ENCODE measurements at regions not wholly inside any gene's neighbourhood (a gene's known extent, or its start where the extent isn't known, plus 50 kb on each side); places are given as distances from the start of the nearest gene placed in this dataset.

DNA sequence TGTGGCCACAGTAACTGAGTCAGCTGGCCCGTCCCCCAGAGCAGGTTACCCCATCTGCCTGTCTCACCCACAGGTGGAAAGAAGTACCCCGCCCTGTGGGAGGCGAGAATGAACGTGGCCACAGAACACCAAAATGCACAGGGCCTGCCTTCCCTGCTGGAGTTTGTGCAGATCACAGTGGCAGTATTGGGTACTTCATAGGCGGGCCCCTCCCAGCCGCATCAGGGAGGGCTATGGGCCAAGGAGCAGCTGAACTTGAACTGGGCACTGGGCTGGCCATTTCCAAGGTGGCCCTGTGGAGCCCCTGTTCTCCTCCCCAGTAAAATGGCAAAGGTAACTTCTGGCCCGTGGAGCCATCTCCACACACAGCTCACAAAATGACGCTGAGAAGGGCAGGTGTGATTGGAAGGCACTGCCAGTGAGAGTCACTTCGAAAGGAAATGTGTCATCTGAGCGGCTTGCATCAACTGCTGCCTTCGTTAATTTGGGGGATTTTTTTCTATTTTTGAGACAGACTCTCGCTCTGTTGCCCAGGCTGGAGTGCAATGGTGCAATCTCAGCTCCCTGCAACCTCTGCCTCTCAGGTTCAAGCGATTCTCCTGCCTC lies 162.9 kb downstream of the ENGASE start:
- DNase-seq = no peak

GRCh38 chr17:79235808-79236207 lies 161.2 kb downstream of the ENGASE start:
- no peak for DNase-seq

DNA sequence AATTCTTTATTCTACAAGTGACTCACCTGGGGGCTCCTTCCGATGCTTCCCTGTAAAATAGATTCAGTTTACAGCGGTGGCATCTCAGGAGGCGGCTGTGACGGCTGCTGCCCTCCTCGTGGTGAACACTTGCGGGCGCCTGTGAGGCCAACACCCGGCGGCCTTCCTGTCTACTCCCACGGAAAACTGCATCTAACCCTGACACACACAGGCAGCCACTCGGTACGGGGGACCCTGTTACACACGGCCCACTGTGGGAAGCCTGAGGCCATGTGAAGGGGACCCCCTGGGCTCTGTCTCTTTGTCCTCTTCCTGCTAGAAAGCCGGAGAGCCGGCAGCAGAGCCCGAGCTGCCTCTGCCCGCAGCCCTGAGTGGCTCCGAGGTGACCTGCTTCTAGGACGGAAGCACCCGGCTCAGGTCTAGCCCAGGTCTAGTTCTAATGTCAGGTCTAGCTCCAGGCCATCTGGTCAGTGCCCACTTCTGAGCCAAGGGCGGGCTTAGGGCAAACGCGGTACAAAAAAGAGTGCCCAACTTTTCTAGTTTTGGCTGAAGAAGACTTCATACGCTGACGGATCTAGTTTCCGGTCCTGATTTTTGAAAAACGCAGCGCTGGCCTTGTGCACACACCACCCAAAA lies 159.4 kb downstream of the ENGASE start:
- no peak for DNase-seq

- DNase-seq = no peak
Measured at GRCh38 chr17:79232957-79233356, 158.3 kb downstream of the ENGASE start.

GRCh38 chr17:79231766-79232287 lies 157.2 kb downstream of the ENGASE start:
- DNase-seq = no peak

DNA sequence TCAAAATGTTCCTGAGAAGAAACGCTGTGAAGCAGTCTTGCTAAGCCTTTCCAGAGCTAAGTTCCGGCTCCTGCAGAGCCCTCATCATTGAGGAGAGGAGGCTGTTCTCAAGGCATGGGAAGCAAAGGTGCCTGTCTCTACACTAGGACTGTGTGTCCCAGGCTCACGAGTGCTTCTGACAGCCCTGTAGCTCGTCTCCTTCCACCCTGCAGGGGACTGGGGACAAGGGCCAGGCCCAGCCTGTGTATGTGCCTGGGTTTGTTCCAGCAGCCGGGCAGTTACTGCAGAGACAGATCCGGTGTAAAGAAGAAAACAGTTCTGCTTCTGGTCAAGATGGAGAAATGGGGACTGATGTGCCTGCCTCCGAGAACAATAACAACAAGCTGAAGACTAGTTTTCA lies 156.0 kb downstream of the ENGASE start:
- no peak for DNase-seq

GRCh38 chr17:79226037-79226436 lies 151.4 kb downstream of the ENGASE start:
- no peak for DNase-seq

GRCh38 chr17:79224903-79225302 lies 150.3 kb downstream of the ENGASE start:
- no peak for DNase-seq

DNA sequence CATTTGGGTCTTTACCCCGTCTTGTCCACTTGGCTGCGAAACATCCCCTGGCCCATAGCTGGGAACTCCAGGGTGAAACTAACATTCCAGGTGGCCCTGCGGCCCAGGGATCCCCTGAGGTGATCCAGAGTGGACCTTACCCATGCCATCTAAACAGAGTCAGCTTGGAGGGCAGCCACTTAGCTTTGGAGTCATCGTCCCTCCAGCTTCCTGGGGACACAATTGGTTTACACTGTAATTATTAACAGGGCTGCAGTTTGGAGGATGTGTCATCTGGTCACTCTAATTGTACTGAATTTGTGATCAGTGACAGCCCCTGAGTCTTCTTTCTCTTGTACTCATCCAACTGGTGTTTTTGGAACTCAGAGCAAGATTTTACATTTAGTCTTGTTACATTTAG lies 149.9 kb downstream of the ENGASE start:
- DNase-seq = no peak

- DNase-seq = no peak
Measured at GRCh38 chr17:79223953-79224352, 149.3 kb downstream of the ENGASE start.

DNA sequence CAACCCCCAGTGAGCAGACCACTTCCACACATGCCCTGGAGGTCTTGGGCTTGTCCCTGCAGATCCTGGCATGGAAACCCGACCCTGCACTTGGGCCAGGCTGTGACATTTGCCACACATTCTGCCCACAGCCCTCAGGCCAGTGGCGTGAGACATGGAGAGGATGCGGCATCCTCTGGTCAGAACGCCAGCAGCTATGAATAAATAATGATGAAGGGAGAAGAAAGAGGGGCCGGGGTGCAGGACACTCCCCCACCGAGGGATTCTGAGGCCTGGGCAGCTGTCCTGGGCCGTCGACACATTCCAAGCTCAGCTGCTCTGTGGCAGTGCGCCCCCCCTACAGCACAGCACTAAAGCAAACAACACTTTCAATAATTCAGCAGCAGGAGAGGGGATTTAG lies 148.8 kb downstream of the ENGASE start:
- DNase-seq = no peak

GRCh38 chr17:79221597-79221996 lies 147.0 kb downstream of the ENGASE start:
- DNase-seq = no peak

DNA sequence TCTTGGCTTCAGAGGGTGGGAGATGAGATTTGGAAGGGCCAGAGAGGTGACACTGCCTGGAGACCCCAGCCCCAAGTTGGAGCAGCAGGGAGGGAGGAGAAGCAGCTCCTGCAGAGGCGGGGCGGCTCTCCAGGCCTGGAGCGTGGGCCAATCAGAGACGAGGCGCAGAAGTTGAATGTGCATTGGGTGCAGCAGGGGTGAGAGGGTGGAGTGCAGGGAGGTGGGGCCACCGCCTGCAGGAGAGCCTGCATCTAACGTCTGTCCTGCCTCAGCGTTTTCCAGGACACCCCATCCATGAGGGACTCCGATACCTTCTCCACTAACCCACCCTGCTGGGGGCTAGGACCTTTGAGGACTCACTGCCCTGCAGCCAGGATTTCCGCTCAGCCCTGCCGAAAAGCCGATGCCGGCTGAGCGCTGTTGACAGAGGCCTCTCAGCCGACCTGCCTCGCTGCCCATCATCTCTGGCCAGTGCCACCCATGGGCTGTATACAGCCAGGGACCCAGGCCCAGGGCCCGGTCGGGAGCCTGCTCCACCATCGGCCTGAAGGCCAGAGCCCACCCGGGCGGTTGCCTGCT lies 146.2 kb downstream of the ENGASE start:
- DNase-seq = no peak

GRCh38 chr17:79220201-79220712 lies 145.6 kb downstream of the ENGASE start:
- no peak for DNase-seq

GRCh38 chr17:79219208-79219935 lies 144.7 kb downstream of the ENGASE start:
- DNase-seq = no peak

DNA sequence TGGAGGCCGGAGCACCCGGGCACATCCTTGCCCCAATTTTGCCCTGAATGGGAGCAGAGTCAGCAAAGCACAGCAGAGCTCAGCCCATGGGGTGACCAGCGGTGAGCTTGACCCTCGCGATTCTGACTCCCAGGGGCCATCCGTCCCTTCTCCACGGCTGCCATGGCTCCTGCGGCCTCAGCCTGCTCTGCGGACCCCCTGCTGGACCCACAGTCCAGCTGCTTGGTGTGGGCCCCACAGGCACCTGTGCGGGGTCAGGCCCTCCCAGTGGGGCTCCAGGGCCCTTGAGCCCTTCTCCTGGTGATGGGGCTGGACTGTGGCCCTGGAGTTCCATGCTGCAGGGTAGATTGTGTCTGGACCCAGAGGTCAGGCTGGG lies 144.2 kb downstream of the ENGASE start:
- DNase-seq = no peak

DNA sequence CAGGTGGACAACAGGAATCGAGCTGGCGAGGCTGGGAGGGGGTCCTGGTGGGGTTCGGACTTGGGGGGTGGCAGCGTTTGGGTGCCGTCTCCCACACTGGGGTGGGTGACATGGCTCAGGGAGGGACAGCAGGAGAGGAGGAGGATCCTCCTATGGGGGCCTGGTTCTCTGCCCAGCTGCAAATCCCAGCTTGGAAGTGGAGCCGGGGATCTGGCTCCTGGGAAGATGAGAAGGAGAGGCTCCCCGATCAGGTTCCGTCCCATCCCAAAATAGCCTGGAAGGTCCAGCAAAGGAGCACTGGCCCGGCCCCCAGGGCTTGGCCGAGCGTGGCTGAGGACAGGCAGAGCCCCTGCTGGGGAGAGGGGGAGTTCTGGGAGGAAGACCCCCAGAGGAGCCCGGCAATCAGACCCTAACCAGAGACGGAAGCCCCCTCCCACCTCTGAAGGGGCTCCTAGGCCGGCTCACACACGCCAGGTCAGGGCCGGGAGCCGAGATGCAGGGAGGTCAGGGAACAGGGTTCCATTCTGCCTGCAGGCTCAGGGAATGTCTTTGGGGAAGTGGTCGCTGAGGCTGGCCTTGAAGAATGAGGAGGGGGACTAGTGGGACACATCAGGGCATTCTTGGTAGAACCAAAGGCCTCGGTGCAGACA lies 143.7 kb downstream of the ENGASE start:
- DNase-seq = no peak

- DNase-seq = no peak
Measured at GRCh38 chr17:79217473-79218135, 143.0 kb downstream of the ENGASE start.

DNA sequence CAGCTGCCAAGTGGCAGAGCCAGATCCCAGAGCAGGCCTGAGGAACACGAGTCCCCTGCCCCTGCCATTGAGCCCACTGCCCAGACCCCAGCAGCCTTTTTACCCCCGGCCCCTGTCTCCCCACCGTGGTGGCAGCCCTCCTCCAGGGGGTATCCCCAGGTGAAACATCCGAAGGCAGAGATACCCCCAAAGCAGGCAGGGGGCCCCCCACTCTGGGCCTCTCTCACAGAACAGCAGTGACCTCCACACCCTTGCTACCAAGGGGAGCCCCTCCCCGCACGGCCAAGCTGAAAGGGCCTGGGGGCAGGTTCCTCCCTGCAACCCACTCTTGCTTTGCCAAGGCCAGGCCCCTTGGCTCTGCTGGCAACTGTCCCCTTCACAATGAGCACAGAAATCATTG lies 142.2 kb downstream of the ENGASE start:
- DNase-seq = no peak

- no peak for DNase-seq
Measured at GRCh38 chr17:79216391-79216790, 141.8 kb downstream of the ENGASE start.

- no peak for DNase-seq
Measured at GRCh38 chr17:79215631-79216030, 141.0 kb downstream of the ENGASE start.

DNA sequence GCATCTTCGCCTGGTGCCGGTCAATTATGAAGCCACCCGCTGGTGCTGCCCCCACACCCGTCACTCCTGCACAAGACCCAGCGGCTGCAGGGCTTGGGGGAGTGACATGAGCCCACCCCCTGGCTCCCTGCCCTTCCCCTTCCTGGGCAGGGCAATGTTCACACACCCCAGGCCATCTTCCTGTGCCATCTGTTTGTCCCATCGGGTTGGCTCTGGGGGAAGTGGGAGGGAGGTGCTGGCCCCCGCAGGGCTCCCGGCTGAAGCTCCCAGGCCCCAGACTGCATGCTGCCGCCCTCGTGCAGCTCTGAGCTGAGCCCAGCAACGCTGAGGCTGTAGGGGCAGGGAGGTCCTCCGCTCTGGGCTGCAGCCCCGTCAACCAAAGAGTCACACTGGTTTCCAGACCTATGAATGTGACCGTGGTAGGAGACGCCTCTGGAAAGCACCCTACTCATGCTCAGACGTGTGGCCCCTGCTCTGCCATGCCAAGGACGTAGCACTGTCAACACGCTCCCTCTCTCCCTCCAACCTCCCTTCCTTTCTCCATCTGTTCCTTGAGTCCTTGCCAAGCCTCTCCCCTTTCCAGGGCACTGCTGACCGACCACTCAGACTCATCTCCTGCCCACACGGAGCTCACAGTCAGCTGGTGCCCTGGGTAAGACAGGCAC lies 140.4 kb downstream of the ENGASE start:
- DNase-seq = no peak
